HCT116 (cell line): ENCODE measurements at regions not wholly inside any gene's neighbourhood (a gene's known extent, or its start where the extent isn't known, plus 50 kb on each side); places are given as distances from the start of the nearest gene placed in this dataset.

Source experiments
- ATAC-seq: fragments of 200-7000 bp; cut with Tn5 transposase; 2 replicates; pipeline ENCODE4 v1.9.1; 2020; ENCODE audit warnings: mild to moderate bottlenecking, moderate library complexity
- BruUV-seq: library from RNA; stranded (reverse); fragments of 400-500 nt; replicated peaks from 2 replicates; lab custom pipeline; 2021; lab: Mats Ljungman, UMichigan
- CTCF ChIA-PET: fragments of 300-600 bp; sonication (Branson Sonifier 250); formaldehyde crosslinking; loops from one replicate; lab custom pipeline; 2021; ENCODE audit warnings: antibody characterized with exemption; lab: Charles Lee
- POLR2A ChIA-PET: fragments of 300-600, 350-600 bp; sonication (Branson Sonifier 250); formaldehyde crosslinking; loops from one replicate; lab custom pipeline; 2021; ENCODE audit warnings: antibody characterized with exemption; lab: Charles Lee
- RAD21 ChIA-PET, 2 experiments: fragments of 300-600 bp; sonication (Branson Sonifier 250); formaldehyde crosslinking; loops; one replicate each; lab custom pipeline; 2023; ENCODE audit warnings: low total read pairs in 2 of 2; ENCODE audit not compliant: uncharacterized antibody in 2 of 2, unreplicated experiment in 2 of 2, low non-redundant PET in 1 of 2; lab: Charles Lee
- DNase-seq: peaks from one replicate; pipeline ENCODE4 v3.0.0-alpha.2; 2010; ENCODE audit warnings: low read depth, low spot score
- H2AFZ ChIP-seq: fragments of 200-600 bp; shearing (Covaris generic), sonication (generic); 2 replicates; pipeline ENCODE4 v1.6.1; 2017; ENCODE audit warnings: low read depth, mixed run types, mixed read lengths, antibody characterized with exemption, low read length; ENCODE audit not compliant: poor library complexity, severe bottlenecking
- H3K27ac ChIP-seq: 2 replicates; pipeline ENCODE4 v1.5.1; 2012; ENCODE audit warnings: low read depth, low read length
- H3K27me3 ChIP-seq: fragments of 200-600 bp; sonication (generic); 2 replicates; pipeline ENCODE4 v1.6.1; 2016; ENCODE audit warnings: mixed run types, low read length, mixed read lengths; ENCODE audit not compliant: insufficient read depth
- H3K36me3 ChIP-seq, 2 experiments: fragments of 200-500 bp in 1 of 2; fragments of 200-600 bp in 1 of 2; sonication (Bioruptor generic) in 1 of 2; sonication (generic) in 1 of 2; 2 replicates each; pipeline versions ENCODE4 v1.5.1 to v1.6.1; 2014 to 2016; ENCODE audit warnings: low read length in 2 of 2, inconsistent platforms in 1 of 2, mixed read lengths in 1 of 2, mixed run types in 1 of 2; ENCODE audit not compliant: insufficient read depth in 2 of 2, control insufficient read depth in 1 of 2
- H3K4me1 ChIP-seq, 2 experiments: fragments of 200-600 bp in 1 of 2; sonication (generic) in 1 of 2; 2 replicates each; pipeline versions ENCODE4 v1.5.1 to v1.6.1; 2012 to 2017; ENCODE audit warnings: low read length in 2 of 2, inconsistent platforms in 1 of 2, mild to moderate bottlenecking in 1 of 2, mixed read lengths in 1 of 2, mixed run types in 1 of 2, moderate library complexity in 1 of 2; ENCODE audit not compliant: insufficient read depth in 2 of 2, control insufficient read depth in 1 of 2
- H3K4me2 ChIP-seq: fragments of 200-600 bp; sonication (generic); 2 replicates; pipeline ENCODE4 v1.6.1; 2017; ENCODE audit warnings: mixed run types, low read length, mixed read lengths
- H3K4me3 ChIP-seq, 2 experiments: fragments of 200-600 bp in 1 of 2; sonication (generic) in 1 of 2; replicated peaks in 1 of 2; 2 replicates each; pipeline ENCODE4 v1.5.1; 2011 to 2016; ENCODE audit warnings: low read length in 2 of 2, control low read depth in 1 of 2, low read depth in 1 of 2, mild to moderate bottlenecking in 1 of 2, mixed read lengths in 1 of 2, mixed run types in 1 of 2
- H3K79me2 ChIP-seq: fragments of 200-600 bp; sonication (generic); 2 replicates; pipeline ENCODE4 v1.6.1; 2017; ENCODE audit warnings: mild to moderate bottlenecking, mixed run types, low read length, moderate library complexity, mixed read lengths; ENCODE audit not compliant: insufficient read depth
- H3K9ac ChIP-seq: fragments of 200-600 bp; sonication (generic); 2 replicates; pipeline ENCODE4 v1.6.1; 2016; ENCODE audit warnings: low read length, mixed read lengths
- H3K9me2 ChIP-seq: fragments of 200-600 bp; sonication (generic), shearing (Covaris generic); 2 replicates; pipeline ENCODE4 v1.6.1; 2017; ENCODE audit warnings: mixed run types, mild to moderate bottlenecking, moderate library complexity; ENCODE audit not compliant: insufficient read depth
- H3K9me3 ChIP-seq, 2 experiments: fragments of 200-500 bp in 1 of 2; fragments of 200-600 bp in 1 of 2; sonication (Bioruptor generic) in 1 of 2; sonication (generic) in 1 of 2; 2 replicates each; pipeline ENCODE4 v1.6.1; 2014 to 2017; ENCODE audit warnings: low read length in 2 of 2, mixed read lengths in 2 of 2, inconsistent platforms in 1 of 2, low read depth in 1 of 2, mild to moderate bottlenecking in 1 of 2, mixed run types in 1 of 2, moderate library complexity in 1 of 2; ENCODE audit not compliant: control insufficient read depth in 1 of 2, insufficient read depth in 1 of 2
- H4K20me1 ChIP-seq: fragments of 200-600 bp; sonication (generic), shearing (Covaris generic); 2 replicates; pipeline ENCODE4 v1.6.1; 2017; ENCODE audit warnings: mixed run types, mild to moderate bottlenecking, moderate library complexity; ENCODE audit not compliant: insufficient read depth
- CBX3 ChIP-seq: IDR thresholded peaks from 2 replicates; pipeline ENCODE4 v1.6.1; 2012; ENCODE audit warnings: low read depth
- CEBPB ChIP-seq: IDR thresholded peaks from 2 replicates; pipeline ENCODE4 v1.6.1; 2012; ENCODE audit warnings: low read depth
- EGR1 ChIP-seq: IDR thresholded peaks from 2 replicates; pipeline ENCODE4 v1.6.1; 2012; ENCODE audit warnings: low read depth
- ELF1 ChIP-seq: IDR thresholded peaks from 2 replicates; pipeline ENCODE4 v1.6.1; 2012; ENCODE audit warnings: low read depth, borderline replicate concordance
- EZH2 ChIP-seq: fragments of 200-600 bp; sonication (generic); IDR thresholded peaks from 2 replicates; pipeline ENCODE4 v1.6.1; 2017; ENCODE audit warnings: antibody characterized with exemption, mixed run types
- EZH2phosphoT487 ChIP-seq: fragments of 200-600 bp; IDR thresholded peaks from 2 replicates; pipeline ENCODE4 v1.6.1; 2018; ENCODE audit warnings: antibody characterized with exemption, borderline replicate concordance
- FOSL1 ChIP-seq: IDR thresholded peaks from 2 replicates; pipeline ENCODE4 v1.6.1; 2012; ENCODE audit warnings: low read depth
- JUND ChIP-seq: IDR thresholded peaks from 2 replicates; pipeline ENCODE4 v1.6.1; 2012
- POLR2A ChIP-seq: IDR thresholded peaks from 2 replicates; pipeline ENCODE4 v1.7.0; 2011; ENCODE audit warnings: borderline replicate concordance; ENCODE audit not compliant: insufficient read depth, insufficient read length; ENCODE audit errors: extremely low read depth
- POLR2AphosphoS5 ChIP-seq: IDR thresholded peaks from 2 replicates; pipeline ENCODE4 v1.6.1; 2011; ENCODE audit warnings: mild to moderate bottlenecking, low read depth, low read length, moderate library complexity
- RAD21 ChIP-seq: IDR thresholded peaks from 2 replicates; pipeline ENCODE4 v1.6.1; 2012; ENCODE audit warnings: low read depth, mild to moderate bottlenecking
- SP1 ChIP-seq: IDR thresholded peaks from 2 replicates; pipeline ENCODE4 v1.6.1; 2012; ENCODE audit warnings: low read depth
- SRF ChIP-seq: IDR thresholded peaks from 2 replicates; pipeline ENCODE4 v1.6.1; 2012; ENCODE audit warnings: low read depth
- YY1 ChIP-seq: IDR thresholded peaks from 2 replicates; pipeline ENCODE4 v1.6.1; 2011; ENCODE audit warnings: low read length, low read depth, moderate library complexity, mild to moderate bottlenecking; ENCODE audit not compliant: insufficient replicate concordance; ENCODE audit errors: extremely low read depth
- ZFX ChIP-seq: fragments of 450-650 bp; IDR thresholded peaks from 2 replicates; pipeline ENCODE4 v1.6.1; 2017
- ZNF274 ChIP-seq: fragments of 200-500 bp; sonication (Bioruptor generic); IDR thresholded peaks from 2 replicates; pipeline ENCODE4 v1.6.1; 2014; ENCODE audit warnings: mild to moderate bottlenecking, low read depth, low read length, inconsistent platforms
- intact Hi-C: fragments of 100-400 bp; cut with micrococcal nuclease; formaldehyde crosslinking; loops from 2 replicates; pipeline ENCODE4 v1.10.0; 2022
- TF ChIP-seq, protein P1 (sequence below): IDR thresholded peaks from 2 replicates; pipeline ENCODE4 v1.6.1; 2012
- TF ChIP-seq, protein P2 (sequence below): IDR thresholded peaks from 2 replicates; pipeline ENCODE4 v1.6.1; 2012; ENCODE audit warnings: low read depth
- TF ChIP-seq, protein P3 (sequence below), 3 experiments: fragments of 200-600 bp in 1 of 3; sonication (generic) in 1 of 3; IDR thresholded peaks in 2 of 3; conservative IDR thresholded peaks in 1 of 3; 2 replicates each; pipeline ENCODE4 v1.5.1; 2012 to 2017; ENCODE audit warnings: low read depth in 2 of 3, low read length in 2 of 3, antibody characterized with exemption in 1 of 3, borderline replicate concordance in 1 of 3, control low read depth in 1 of 3, mild to moderate bottlenecking in 1 of 3, mixed read lengths in 1 of 3, mixed run types in 1 of 3, moderate library complexity in 1 of 3; ENCODE audit not compliant: insufficient read depth in 1 of 3
- TF ChIP-seq, protein P4 (sequence below): IDR thresholded peaks from 2 replicates; pipeline ENCODE4 v1.6.1; 2012

DNA sequence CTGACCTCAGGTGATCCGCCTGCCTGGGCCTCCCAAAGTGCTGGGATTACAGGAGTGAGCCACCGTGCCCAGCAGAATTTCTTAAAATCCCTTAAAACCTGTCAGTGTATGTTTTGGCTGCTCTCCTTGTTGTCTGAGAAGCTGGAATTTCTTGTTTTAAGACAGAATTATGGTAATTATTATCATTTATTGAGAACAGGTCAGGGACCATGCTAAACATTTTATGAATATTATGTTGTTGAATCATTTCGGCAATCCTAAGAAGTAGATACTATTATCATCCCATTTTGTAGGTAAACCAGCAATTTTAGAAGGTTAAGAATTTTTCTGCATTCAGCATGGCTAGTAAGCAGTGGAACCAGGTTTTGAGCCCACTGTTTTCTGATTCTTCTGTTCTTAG, 86.1 kb upstream of the AKIRIN2 start:
- Histone ChIP-seq H3K9me2 (no peaks in the 10 kb centered on the region), H3K9me3 (no peaks in the 10 kb centered on the region), H3K4me3 (no peak overlapping the region), H3K36me3 (no peaks in the 10 kb centered on the region), H3K4me2 (no peak overlapping the region), H3K4me1 (peaks cover 2 to 13% of the 10 kb centered on the region in 2 experiments; a peak in 2 of 4 replicates)
- no peak for ATAC-seq
- RAD21 ChIA-PET = no interaction called here
- TF ChIP-seq, protein P1, sequence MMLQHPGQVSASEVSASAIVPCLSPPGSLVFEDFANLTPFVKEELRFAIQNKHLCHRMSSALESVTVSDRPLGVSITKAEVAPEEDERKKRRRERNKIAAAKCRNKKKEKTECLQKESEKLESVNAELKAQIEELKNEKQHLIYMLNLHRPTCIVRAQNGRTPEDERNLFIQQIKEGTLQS = no peak
- no peak for TF ChIP-seq CBX3
- no peak for TF ChIP-seq YY1
- no peak for TF ChIP-seq CEBPB
- TF ChIP-seq SRF = no peak
- no peak for TF ChIP-seq EZH2phosphoT487
- no peak for TF ChIP-seq SP1
- TF ChIP-seq, protein P2, sequence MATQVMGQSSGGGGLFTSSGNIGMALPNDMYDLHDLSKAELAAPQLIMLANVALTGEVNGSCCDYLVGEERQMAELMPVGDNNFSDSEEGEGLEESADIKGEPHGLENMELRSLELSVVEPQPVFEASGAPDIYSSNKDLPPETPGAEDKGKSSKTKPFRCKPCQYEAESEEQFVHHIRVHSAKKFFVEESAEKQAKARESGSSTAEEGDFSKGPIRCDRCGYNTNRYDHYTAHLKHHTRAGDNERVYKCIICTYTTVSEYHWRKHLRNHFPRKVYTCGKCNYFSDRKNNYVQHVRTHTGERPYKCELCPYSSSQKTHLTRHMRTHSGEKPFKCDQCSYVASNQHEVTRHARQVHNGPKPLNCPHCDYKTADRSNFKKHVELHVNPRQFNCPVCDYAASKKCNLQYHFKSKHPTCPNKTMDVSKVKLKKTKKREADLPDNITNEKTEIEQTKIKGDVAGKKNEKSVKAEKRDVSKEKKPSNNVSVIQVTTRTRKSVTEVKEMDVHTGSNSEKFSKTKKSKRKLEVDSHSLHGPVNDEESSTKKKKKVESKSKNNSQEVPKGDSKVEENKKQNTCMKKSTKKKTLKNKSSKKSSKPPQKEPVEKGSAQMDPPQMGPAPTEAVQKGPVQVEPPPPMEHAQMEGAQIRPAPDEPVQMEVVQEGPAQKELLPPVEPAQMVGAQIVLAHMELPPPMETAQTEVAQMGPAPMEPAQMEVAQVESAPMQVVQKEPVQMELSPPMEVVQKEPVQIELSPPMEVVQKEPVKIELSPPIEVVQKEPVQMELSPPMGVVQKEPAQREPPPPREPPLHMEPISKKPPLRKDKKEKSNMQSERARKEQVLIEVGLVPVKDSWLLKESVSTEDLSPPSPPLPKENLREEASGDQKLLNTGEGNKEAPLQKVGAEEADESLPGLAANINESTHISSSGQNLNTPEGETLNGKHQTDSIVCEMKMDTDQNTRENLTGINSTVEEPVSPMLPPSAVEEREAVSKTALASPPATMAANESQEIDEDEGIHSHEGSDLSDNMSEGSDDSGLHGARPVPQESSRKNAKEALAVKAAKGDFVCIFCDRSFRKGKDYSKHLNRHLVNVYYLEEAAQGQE = no peak
- TF ChIP-seq EGR1 = no peak
- TF ChIP-seq, protein P3, sequence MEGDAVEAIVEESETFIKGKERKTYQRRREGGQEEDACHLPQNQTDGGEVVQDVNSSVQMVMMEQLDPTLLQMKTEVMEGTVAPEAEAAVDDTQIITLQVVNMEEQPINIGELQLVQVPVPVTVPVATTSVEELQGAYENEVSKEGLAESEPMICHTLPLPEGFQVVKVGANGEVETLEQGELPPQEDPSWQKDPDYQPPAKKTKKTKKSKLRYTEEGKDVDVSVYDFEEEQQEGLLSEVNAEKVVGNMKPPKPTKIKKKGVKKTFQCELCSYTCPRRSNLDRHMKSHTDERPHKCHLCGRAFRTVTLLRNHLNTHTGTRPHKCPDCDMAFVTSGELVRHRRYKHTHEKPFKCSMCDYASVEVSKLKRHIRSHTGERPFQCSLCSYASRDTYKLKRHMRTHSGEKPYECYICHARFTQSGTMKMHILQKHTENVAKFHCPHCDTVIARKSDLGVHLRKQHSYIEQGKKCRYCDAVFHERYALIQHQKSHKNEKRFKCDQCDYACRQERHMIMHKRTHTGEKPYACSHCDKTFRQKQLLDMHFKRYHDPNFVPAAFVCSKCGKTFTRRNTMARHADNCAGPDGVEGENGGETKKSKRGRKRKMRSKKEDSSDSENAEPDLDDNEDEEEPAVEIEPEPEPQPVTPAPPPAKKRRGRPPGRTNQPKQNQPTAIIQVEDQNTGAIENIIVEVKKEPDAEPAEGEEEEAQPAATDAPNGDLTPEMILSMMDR (IDR thresholded peaks at IDR 0.05 in 2 of 3, conservative IDR thresholded peaks at IDR 0.05 in 1 of 3; ENCODE audit: borderline replicate concordance in 1 of 3, insufficient read depth in 1 of 3, low read depth in 2 of 3, low read length in 2 of 3) = no peak
- no peak for TF ChIP-seq ZFX
- TF ChIP-seq JUND = no peak
- no peak for TF ChIP-seq POLR2AphosphoS5
- TF ChIP-seq FOSL1 = no peak
- TF ChIP-seq, protein P4, sequence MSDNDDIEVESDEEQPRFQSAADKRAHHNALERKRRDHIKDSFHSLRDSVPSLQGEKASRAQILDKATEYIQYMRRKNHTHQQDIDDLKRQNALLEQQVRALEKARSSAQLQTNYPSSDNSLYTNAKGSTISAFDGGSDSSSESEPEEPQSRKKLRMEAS = no peak
- no peak for TF ChIP-seq RAD21
- no peak for TF ChIP-seq EZH2
- TF ChIP-seq ZNF274 = no peak
- no peak for TF ChIP-seq ELF1
- no peak for TF ChIP-seq POLR2A
- TF ChIP-seq, all 23 proteins: peak for 0
- intact Hi-C loops = no loop called here
- Histone ChIP-seq H2AFZ (no peak overlapping the region), H4K20me1 (no peaks in the 10 kb centered on the region), H3K27ac (no peak overlapping the region), H3K9ac (no peak overlapping the region), H3K27me3 (no peaks in the 10 kb centered on the region), H3K79me2 (no peaks in the 10 kb centered on the region)
- CTCF ChIA-PET = no interaction called here
- no TSS peak for BruUV-seq
- DNase-seq = no peak
- POLR2A ChIA-PET = no interaction called here
